ENCODE measurements at regions not wholly inside any gene's neighbourhood (a gene's known extent, or its start where the extent isn't known, plus 50 kb on each side); places are given as distances from the start of the nearest gene placed in this dataset.

- no peaks in the 10 kb centered on the region for H3K36me3 ChIP-seq (ENCODE audit: control insufficient read depth, insufficient read depth, low read length)
- no peak overlapping the region for H3K4me3 ChIP-seq
- H3K9me1 ChIP-seq (ENCODE audit: control insufficient read depth, insufficient read depth, low read length): no peaks in the 10 kb centered on the region
- H3K4me1 ChIP-seq (replicated peaks in 1 of 2; ENCODE audit: control insufficient read depth in 2 of 2, insufficient read depth in 2 of 2, low read length in 2 of 2): no peaks in the 10 kb centered on the region
- no peaks in the 10 kb centered on the region for H3K79me2 ChIP-seq (ENCODE audit: control insufficient read depth, insufficient read depth, low read length)
- CTCF ChIA-PET (ENCODE audit: low intra/inter-chr PET ratio): no interaction called here
- intact Hi-C loops (cut with micrococcal nuclease) (no loop called here), in situ Hi-C loops (cut with MboI) (no loop called here)
- POLR2A ChIA-PET: no interaction called here
- DNase-seq (ENCODE audit: extremely low read depth in 1 of 4, low spot score in 3 of 4) (no peak), ATAC-seq (no peak), FAIRE-seq (no peak)
- H3K27ac ChIP-seq (ENCODE audit: extremely low read depth, low read depth, low read length): no peak overlapping the region
- no peak overlapping the region for H2AFZ ChIP-seq (ENCODE audit: low read depth, low read length)
- WGBS (ENCODE audit: insufficient coverage, low coverage, missing lambda C conversion rate): 2% methylated on average over 3 of the region's 3 CpGs
- H3K9me3 ChIP-seq (replicated peaks; ENCODE audit: control insufficient read depth, insufficient read depth, low read depth, low read length): peaks cover 3% of the 10 kb centered on the region
- no TSS peak for BruUV-seq (replicated peaks)
- TF ChIP-seq MNT (conservative IDR thresholded peaks at IDR 0.05) (no peak), RNF219 (CRISPR knock-in tag; IDR thresholded peaks at IDR 0.05) (no peak), ELF2 (CRISPR knock-in tag; IDR thresholded peaks at IDR 0.05) (no peak), PHB2 (IDR thresholded peaks at IDR 0.05; ENCODE audit: low read depth) (no peak), ZNF124 (CRISPR knock-in tag; IDR thresholded peaks at IDR 0.05) (no peak), PHTF2 (CRISPR knock-in tag; IDR thresholded peaks at IDR 0.05) (no peak), ZHX1 (conservative IDR thresholded peaks at IDR 0.05; ENCODE audit: low read length) (no peak), HMG20B (CRISPR knock-in tag; IDR thresholded peaks at IDR 0.05) (no peak)
- no peaks in the 10 kb centered on the region for H4K20me1 ChIP-seq (replicated peaks; ENCODE audit: control insufficient read depth, insufficient read depth, low read length)
- H3K9ac ChIP-seq (ENCODE audit: insufficient read depth in 1 of 2, low read depth in 2 of 2, low read length in 2 of 2): no peak overlapping the region
- no peaks in the 10 kb centered on the region for H3K27me3 ChIP-seq (ENCODE audit: control insufficient read depth in 2 of 2, insufficient read depth in 2 of 2, low read length in 2 of 2)
- no peak overlapping the region for H3K4me2 ChIP-seq (ENCODE audit: insufficient read depth, low read length)
Measured at GRCh38 chr5:15254607-15255006, 245.4 kb upstream of the FBXL7 start.

Data from K562 (cell line).